ENCODE measurements at regions not wholly inside any gene's neighbourhood (a gene's known extent, or its start where the extent isn't known, plus 50 kb on each side); places are given as distances from the start of the nearest gene placed in this dataset.

DNA sequence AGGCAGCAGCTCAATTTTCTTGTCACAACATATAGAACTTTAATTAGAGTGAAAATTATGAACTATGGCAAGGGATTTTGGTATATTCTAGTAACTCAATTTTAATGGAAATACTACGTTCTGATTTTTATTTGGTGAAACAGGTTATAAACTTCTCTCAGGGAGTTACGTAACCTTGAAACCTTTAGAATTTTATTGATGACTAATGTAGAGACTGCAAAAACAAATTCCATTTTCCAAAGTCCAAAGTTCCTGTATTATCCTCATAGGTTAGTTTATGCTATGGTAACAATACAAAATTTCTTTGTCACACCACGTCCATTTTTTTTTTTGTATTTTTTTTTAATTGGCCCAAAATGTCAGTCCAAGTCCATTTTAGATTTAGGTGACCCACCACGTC is 185.7 kb downstream of the KLF5 start:
- TF ChIP-seq CTCF (IDR thresholded peaks at IDR 0.05) = no peak
- TF ChIP-seq POLR2AphosphoS5 (IDR thresholded peaks at IDR 0.05; ENCODE audit: low read depth, low read length) = no peak
- no peak for TF ChIP-seq REST (IDR thresholded peaks at IDR 0.05; ENCODE audit: insufficient read depth in 1 of 2, low read depth in 2 of 2, low read length in 1 of 2)
- no peak for TF ChIP-seq SIN3A (IDR thresholded peaks at IDR 0.05; ENCODE audit: borderline replicate concordance, insufficient read depth, low read depth, low read length)
